ENCODE measurements at regions not wholly inside any gene's neighbourhood (a gene's known extent, or its start where the extent isn't known, plus 50 kb on each side); places are given as distances from the start of the nearest gene placed in this dataset.

- Histone ChIP-seq H3K27ac (ENCODE audit: insufficient read depth, low read length) (no peak overlapping the region), H3K79me2 (ENCODE audit: control insufficient read depth, insufficient read depth, low read length) (no peaks in the 10 kb centered on the region), H2AFZ (ENCODE audit: low read length) (no peak overlapping the region), H3K9me3 (ENCODE audit: control insufficient read depth, insufficient read depth, low read depth, low read length) (no peaks in the 10 kb centered on the region), H3K4me2 (ENCODE audit: extremely low read depth, insufficient read depth, low read length) (no peak overlapping the region), H3K9ac (ENCODE audit: insufficient read depth, low read length) (no peak overlapping the region), H3K27me3 (ENCODE audit: control insufficient read depth, insufficient read depth, low read length) (no peaks in the 10 kb centered on the region), H3K36me3 (ENCODE audit: control insufficient read depth, insufficient read depth, low read length) (no peaks in the 10 kb centered on the region), H3K4me1 (ENCODE audit: control insufficient read depth, extremely low read depth, insufficient read depth, low read length) (no peaks in the 10 kb centered on the region), H3K4me3 (replicated peaks in 1 of 4; ENCODE audit: control extremely low read depth in 1 of 4, insufficient read depth in 1 of 4, low read depth in 3 of 4, low read length in 4 of 4) (no peak overlapping the region), H4K20me1 (ENCODE audit: control insufficient read depth, extremely low read depth, insufficient read depth, low read length) (no peaks in the 10 kb centered on the region)
- TF ChIP-seq EZH2 (IDR thresholded peaks at IDR 0.05; ENCODE audit: low read length, missing control alignments), result no peak
- peak; percentile 92 to 98 for TF ChIP-seq CTCF (conservative IDR thresholded peaks at IDR 0.05 in 1 of 2, IDR thresholded peaks at IDR 0.05 in 1 of 2; ENCODE audit: low read depth in 1 of 2, low read length in 2 of 2)
- peak; percentile 47 to 77 for DNase-seq (ENCODE audit: low read depth in 2 of 2)
Observed at GRCh38 chr16:55944377-55944802, 69.2 kb upstream of the CES5A start.

DNA sequence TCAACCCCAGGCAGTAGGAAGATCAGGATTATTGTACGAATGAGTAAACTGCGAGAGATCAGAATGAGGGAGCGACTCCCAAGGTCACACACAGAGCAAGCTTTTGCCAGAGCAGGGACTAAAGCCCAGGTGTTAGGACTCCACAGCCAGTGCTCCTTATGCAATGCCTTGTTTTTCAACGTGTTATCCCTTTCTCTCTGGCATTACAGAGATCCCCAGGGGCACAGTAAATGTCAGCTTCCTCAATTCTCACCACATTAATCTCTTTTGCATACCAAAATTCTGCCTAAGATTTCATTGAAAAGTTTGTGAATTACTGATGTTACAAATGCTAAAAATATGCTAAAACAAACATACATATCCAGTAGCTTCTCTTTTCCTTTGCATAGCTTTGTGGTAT is 68.1 kb upstream of the CES5A start:
- Histone ChIP-seq H4K20me1 (ENCODE audit: control insufficient read depth, extremely low read depth, insufficient read depth, low read length) (no peaks in the 10 kb centered on the region), H3K9ac (ENCODE audit: insufficient read depth, low read length) (no peak overlapping the region), H2AFZ (ENCODE audit: low read length) (no peak overlapping the region), H3K36me3 (ENCODE audit: control insufficient read depth, insufficient read depth, low read length) (no peaks in the 10 kb centered on the region), H3K9me3 (ENCODE audit: control insufficient read depth, insufficient read depth, low read depth, low read length) (no peaks in the 10 kb centered on the region), H3K4me2 (ENCODE audit: extremely low read depth, insufficient read depth, low read length) (no peak overlapping the region), H3K4me3 (replicated peaks in 1 of 4; ENCODE audit: control extremely low read depth in 1 of 4, insufficient read depth in 1 of 4, low read depth in 3 of 4, low read length in 4 of 4) (no peak overlapping the region), H3K27me3 (ENCODE audit: control insufficient read depth, insufficient read depth, low read length) (no peaks in the 10 kb centered on the region), H3K27ac (ENCODE audit: insufficient read depth, low read length) (no peak overlapping the region), H3K79me2 (ENCODE audit: control insufficient read depth, insufficient read depth, low read length) (no peaks in the 10 kb centered on the region), H3K4me1 (ENCODE audit: control insufficient read depth, extremely low read depth, insufficient read depth, low read length) (no peaks in the 10 kb centered on the region)
- TF ChIP-seq EZH2 (IDR thresholded peaks at IDR 0.05; ENCODE audit: low read length, missing control alignments) (no peak), CTCF (conservative IDR thresholded peaks at IDR 0.05 in 1 of 2, IDR thresholded peaks at IDR 0.05 in 1 of 2; ENCODE audit: low read depth in 1 of 2, low read length in 2 of 2) (no peak)
- no peak for DNase-seq (ENCODE audit: low read depth in 2 of 2)

DNA sequence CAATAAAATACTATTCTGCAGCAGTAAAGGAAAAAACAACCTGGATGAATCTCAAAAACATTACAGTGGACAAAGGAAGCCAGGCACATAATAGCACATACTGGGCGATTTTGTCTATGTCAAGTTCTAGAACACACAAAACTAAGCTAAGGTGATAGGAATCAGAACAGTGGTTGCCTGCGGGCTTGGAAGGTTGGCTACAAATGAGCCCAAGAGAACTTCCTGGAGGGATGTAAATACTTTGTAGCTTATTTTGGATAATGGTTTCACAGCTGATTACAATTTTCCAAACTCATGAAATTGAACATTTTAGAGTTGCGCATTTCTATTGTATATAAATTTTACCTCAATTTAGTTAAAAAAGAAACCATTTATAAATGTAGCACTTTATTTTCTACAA is 67.6 kb upstream of the CES5A start:
- Histone ChIP-seq H3K9ac (ENCODE audit: insufficient read depth, low read length) (no peak overlapping the region), H3K4me1 (ENCODE audit: control insufficient read depth, extremely low read depth, insufficient read depth, low read length) (no peaks in the 10 kb centered on the region), H3K4me3 (replicated peaks in 1 of 4; ENCODE audit: control extremely low read depth in 1 of 4, insufficient read depth in 1 of 4, low read depth in 3 of 4, low read length in 4 of 4) (no peak overlapping the region), H3K27ac (ENCODE audit: insufficient read depth, low read length) (no peak overlapping the region), H3K36me3 (ENCODE audit: control insufficient read depth, insufficient read depth, low read length) (no peaks in the 10 kb centered on the region), H3K79me2 (ENCODE audit: control insufficient read depth, insufficient read depth, low read length) (no peaks in the 10 kb centered on the region), H2AFZ (ENCODE audit: low read length) (no peak overlapping the region), H4K20me1 (ENCODE audit: control insufficient read depth, extremely low read depth, insufficient read depth, low read length) (no peaks in the 10 kb centered on the region), H3K4me2 (ENCODE audit: extremely low read depth, insufficient read depth, low read length) (no peak overlapping the region), H3K9me3 (ENCODE audit: control insufficient read depth, insufficient read depth, low read depth, low read length) (no peaks in the 10 kb centered on the region), H3K27me3 (ENCODE audit: control insufficient read depth, insufficient read depth, low read length) (no peaks in the 10 kb centered on the region)
- no peak for DNase-seq (ENCODE audit: low read depth in 2 of 2)
- no peak for TF ChIP-seq EZH2 (IDR thresholded peaks at IDR 0.05; ENCODE audit: low read length, missing control alignments)
- TF ChIP-seq CTCF (conservative IDR thresholded peaks at IDR 0.05 in 1 of 2, IDR thresholded peaks at IDR 0.05 in 1 of 2; ENCODE audit: low read depth in 1 of 2, low read length in 2 of 2), result no peak
